Hepatocyte (in vitro differentiated cells): ENCODE measurements at regions not wholly inside any gene's neighbourhood (a gene's known extent, or its start where the extent isn't known, plus 50 kb on each side); places are given as distances from the start of the nearest gene placed in this dataset.

ENCODE experiments used
- DNase-seq: peaks from one replicate; pipeline ENCODE4 v3.0.0-alpha.2; 2016; ENCODE audit warnings: low spot score
- H2AFZ ChIP-seq: fragments of 200-600 bp; sonication (generic); 2 replicates; pipeline ENCODE4 v1.6.0; 2016; ENCODE audit warnings: antibody characterized with exemption, mild to moderate bottlenecking
- H3K27ac ChIP-seq: fragments of 200-600 bp; sonication (generic); 2 replicates; pipeline ENCODE4 v1.5.1; 2016; ENCODE audit warnings: mild to moderate bottlenecking
- H3K27me3 ChIP-seq: fragments of 200-600 bp; sonication (generic); 2 replicates; pipeline ENCODE4 v1.6.1; 2016
- H3K36me3 ChIP-seq: fragments of 200-600 bp; sonication (generic); replicated peaks from 2 replicates; pipeline ENCODE4 v1.5.1; 2016; ENCODE audit warnings: low read depth; ENCODE audit not compliant: insufficient read depth
- H3K4me1 ChIP-seq: fragments of 200-600 bp; sonication (generic); 2 replicates; pipeline ENCODE4 v1.5.1; 2016; ENCODE audit warnings: mild to moderate bottlenecking, moderate library complexity; ENCODE audit not compliant: insufficient read depth
- H3K4me2 ChIP-seq: fragments of 200-600 bp; sonication (generic); 2 replicates; pipeline ENCODE4 v1.6.0; 2016
- H3K4me3 ChIP-seq: fragments of 200-600 bp; sonication (generic); 2 replicates; pipeline ENCODE4 v1.5.1; 2016; ENCODE audit warnings: mild to moderate bottlenecking
- H3K79me2 ChIP-seq: fragments of 200-600 bp; sonication (generic); 2 replicates; pipeline ENCODE4 v1.6.0; 2017; ENCODE audit warnings: mild to moderate bottlenecking
- H3K9me2 ChIP-seq: fragments of 200-600 bp; sonication (generic); replicated peaks from 2 replicates; pipeline ENCODE4 v1.6.0; 2017; ENCODE audit warnings: mild to moderate bottlenecking; ENCODE audit not compliant: insufficient read depth
- H3K9me3 ChIP-seq: fragments of 200-600 bp; sonication (generic); 2 replicates; pipeline ENCODE4 v1.5.1; 2016; ENCODE audit warnings: low read depth, mild to moderate bottlenecking
- H4K20me1 ChIP-seq: fragments of 200-600 bp; sonication (generic); 2 replicates; pipeline ENCODE4 v1.6.0; 2016; ENCODE audit warnings: mild to moderate bottlenecking; ENCODE audit not compliant: insufficient read depth, poor library complexity, severe bottlenecking
- EZH2 ChIP-seq: fragments of 200-600 bp; sonication (generic); IDR thresholded peaks from 2 replicates; pipeline ENCODE4 v1.6.1; 2016; ENCODE audit warnings: antibody characterized with exemption, mild to moderate bottlenecking, borderline replicate concordance
- EZH2phosphoT487 ChIP-seq: fragments of 200-600 bp; sonication (generic); IDR thresholded peaks from one replicate; pipeline ENCODE4 v1.6.1; 2018; ENCODE audit warnings: antibody characterized with exemption, mild to moderate bottlenecking, low read depth, moderate library complexity; ENCODE audit not compliant: unreplicated experiment, severe bottlenecking
- WGBS: methylation state at CpG from one replicate; pipeline ENCODE4 v1.1.6; 2016; ENCODE audit warnings: low lambda C conversion rate; ENCODE audit errors: missing lambda C conversion rate; 5-methylcytosine and 5-hydroxymethylcytosine counted together
- TF ChIP-seq, protein P1 (sequence below): fragments of 200-600 bp; sonication (generic); IDR thresholded peaks from 2 replicates; pipeline ENCODE4 v1.5.1; 2016; ENCODE audit warnings: antibody characterized with exemption, mild to moderate bottlenecking; ENCODE audit not compliant: poor library complexity

DNA sequence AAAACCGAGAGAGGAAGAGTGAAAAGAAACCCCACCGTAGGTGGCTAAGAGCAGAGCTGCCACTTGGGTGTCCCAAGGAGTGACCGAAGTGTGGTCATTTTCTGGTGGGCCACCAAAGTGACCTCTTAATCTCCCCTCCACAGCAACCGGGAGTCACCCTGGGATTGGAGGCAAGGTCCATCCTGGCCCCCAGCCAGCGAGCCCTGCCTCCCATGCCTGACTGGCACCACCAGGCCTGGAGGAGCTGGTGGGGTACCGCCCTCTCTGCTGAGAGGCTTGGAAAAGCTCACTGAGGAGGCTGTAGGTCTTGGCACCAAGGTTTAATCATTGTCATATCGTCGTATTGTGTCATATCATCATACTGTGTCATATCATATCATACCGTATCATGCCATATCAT lies 74.0 kb upstream of the TRPM1 start:
- Histone ChIP-seq H3K27me3 (no peaks in the 10 kb centered on the region), H3K4me2 (no peak overlapping the region), H3K4me1 (no peaks in the 10 kb centered on the region), H3K9me2 (no peaks in the 10 kb centered on the region), H4K20me1 (no peaks in the 10 kb centered on the region), H2AFZ (no peak overlapping the region), H3K79me2 (no peaks in the 10 kb centered on the region), H3K36me3 (no peaks in the 10 kb centered on the region), H3K4me3 (no peak overlapping the region), H3K27ac (no peak overlapping the region), H3K9me3 (no peaks in the 10 kb centered on the region)
- TF ChIP-seq, protein P1, sequence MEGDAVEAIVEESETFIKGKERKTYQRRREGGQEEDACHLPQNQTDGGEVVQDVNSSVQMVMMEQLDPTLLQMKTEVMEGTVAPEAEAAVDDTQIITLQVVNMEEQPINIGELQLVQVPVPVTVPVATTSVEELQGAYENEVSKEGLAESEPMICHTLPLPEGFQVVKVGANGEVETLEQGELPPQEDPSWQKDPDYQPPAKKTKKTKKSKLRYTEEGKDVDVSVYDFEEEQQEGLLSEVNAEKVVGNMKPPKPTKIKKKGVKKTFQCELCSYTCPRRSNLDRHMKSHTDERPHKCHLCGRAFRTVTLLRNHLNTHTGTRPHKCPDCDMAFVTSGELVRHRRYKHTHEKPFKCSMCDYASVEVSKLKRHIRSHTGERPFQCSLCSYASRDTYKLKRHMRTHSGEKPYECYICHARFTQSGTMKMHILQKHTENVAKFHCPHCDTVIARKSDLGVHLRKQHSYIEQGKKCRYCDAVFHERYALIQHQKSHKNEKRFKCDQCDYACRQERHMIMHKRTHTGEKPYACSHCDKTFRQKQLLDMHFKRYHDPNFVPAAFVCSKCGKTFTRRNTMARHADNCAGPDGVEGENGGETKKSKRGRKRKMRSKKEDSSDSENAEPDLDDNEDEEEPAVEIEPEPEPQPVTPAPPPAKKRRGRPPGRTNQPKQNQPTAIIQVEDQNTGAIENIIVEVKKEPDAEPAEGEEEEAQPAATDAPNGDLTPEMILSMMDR: no peak
- TF ChIP-seq EZH2: no peak
- no peak for TF ChIP-seq EZH2phosphoT487
- no peak for DNase-seq
- 87% methylated on average over 9 of the region's 9 CpGs for WGBS

DNA sequence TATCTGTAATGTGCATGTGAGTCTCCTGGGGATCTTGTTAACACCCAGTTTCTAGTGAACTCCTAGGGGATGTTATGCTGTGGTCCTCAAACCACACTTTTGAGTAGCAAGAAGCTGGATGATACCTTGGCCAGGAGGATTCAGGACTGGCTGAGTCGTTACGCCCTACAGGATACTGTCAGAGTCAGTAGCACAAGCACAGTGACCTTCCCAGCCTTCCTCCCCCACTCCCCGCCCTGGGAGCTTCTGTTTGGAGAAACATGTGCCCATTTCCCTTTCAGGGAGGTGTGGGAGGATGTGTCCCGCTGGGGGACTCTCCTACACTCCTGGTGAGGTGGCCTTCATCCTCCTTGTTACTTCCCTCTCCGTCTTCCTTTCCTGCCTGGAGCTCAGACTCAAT lies 76.4 kb upstream of the TRPM1 start:
- Histone ChIP-seq H3K27me3 (no peaks in the 10 kb centered on the region), H3K4me1 (no peaks in the 10 kb centered on the region), H3K4me2 (no peak overlapping the region), H3K4me3 (no peak overlapping the region), H2AFZ (no peak overlapping the region), H3K36me3 (no peaks in the 10 kb centered on the region), H3K9me2 (no peaks in the 10 kb centered on the region), H3K9me3 (no peaks in the 10 kb centered on the region), H3K27ac (no peak overlapping the region), H3K79me2 (no peaks in the 10 kb centered on the region), H4K20me1 (no peaks in the 10 kb centered on the region)
- 48% methylated on average over 5 of the region's 5 CpGs for WGBS
- TF ChIP-seq, protein P1: no peak
- no peak for TF ChIP-seq EZH2
- TF ChIP-seq EZH2phosphoT487: no peak
- no peak for DNase-seq

DNA sequence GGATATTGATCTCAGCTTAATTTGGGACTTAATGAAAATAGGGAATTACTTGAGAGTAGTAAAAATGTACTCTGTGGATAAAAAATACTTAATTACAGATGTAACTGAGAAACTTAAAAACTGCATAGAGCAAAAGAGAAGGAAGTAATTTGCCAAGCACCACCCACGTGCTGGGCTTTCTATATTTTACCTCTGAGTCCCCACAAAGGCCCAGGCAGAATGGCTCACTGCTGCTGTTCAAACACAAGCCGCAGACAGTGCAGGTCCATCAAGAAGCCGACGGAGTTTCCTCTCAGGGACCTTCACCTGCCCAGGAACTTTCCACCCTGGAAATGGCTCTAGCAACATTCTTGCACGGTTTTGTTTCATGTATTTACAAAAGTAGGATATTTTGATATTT lies 77.2 kb upstream of the TRPM1 start:
- Histone ChIP-seq H3K79me2 (no peaks in the 10 kb centered on the region), H3K36me3 (no peaks in the 10 kb centered on the region), H3K4me2 (no peak overlapping the region), H3K4me3 (no peak overlapping the region), H4K20me1 (no peaks in the 10 kb centered on the region), H3K27me3 (no peaks in the 10 kb centered on the region), H2AFZ (no peak overlapping the region), H3K4me1 (no peaks in the 10 kb centered on the region), H3K27ac (no peak overlapping the region), H3K9me2 (no peaks in the 10 kb centered on the region), H3K9me3 (no peaks in the 10 kb centered on the region)
- WGBS: 64% methylated on average over 5 of the region's 5 CpGs
- TF ChIP-seq EZH2: no peak
- TF ChIP-seq, protein P1: no peak
- TF ChIP-seq EZH2phosphoT487: no peak
- no peak for DNase-seq

DNA sequence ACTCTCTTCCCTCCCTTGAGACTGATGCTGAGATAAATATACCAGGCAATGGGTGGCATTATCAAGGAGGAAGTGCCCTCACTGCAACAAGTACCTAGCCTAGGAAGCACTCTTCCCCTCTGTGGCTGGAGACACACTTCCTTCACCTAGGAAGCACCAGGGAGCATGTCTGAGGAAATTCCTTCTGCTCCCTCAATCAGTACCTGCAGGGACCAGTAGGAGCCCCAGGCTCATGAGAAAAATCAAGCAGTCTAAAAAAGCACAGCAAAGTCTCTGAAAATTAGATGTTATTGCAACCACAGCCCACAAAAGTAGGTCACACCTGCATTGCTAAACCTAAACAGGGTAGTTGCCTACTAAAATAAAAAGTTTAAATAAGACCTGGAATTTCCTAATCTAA lies 78.2 kb upstream of the TRPM1 start:
- Histone ChIP-seq H3K79me2 (no peaks in the 10 kb centered on the region), H3K4me3 (no peak overlapping the region), H3K9me2 (no peaks in the 10 kb centered on the region), H3K9me3 (no peaks in the 10 kb centered on the region), H3K36me3 (no peaks in the 10 kb centered on the region), H2AFZ (no peak overlapping the region), H4K20me1 (no peaks in the 10 kb centered on the region), H3K4me1 (no peaks in the 10 kb centered on the region), H3K27me3 (no peaks in the 10 kb centered on the region), H3K4me2 (no peak overlapping the region), H3K27ac (no peak overlapping the region)
- DNase-seq: no peak
- TF ChIP-seq, protein P1: no peak
- TF ChIP-seq EZH2: no peak
